ENCODE measurements at regions not wholly inside any gene's neighbourhood (a gene's known extent, or its start where the extent isn't known, plus 50 kb on each side); places are given as distances from the start of the nearest gene placed in this dataset.

- no peak overlapping the region for H2BK15ac ChIP-seq (ENCODE audit: low read depth, low read length)
- WGBS, 2 experiments (ENCODE audit: extremely low coverage in 2 of 2, insufficient read length in 1 of 2) = no CpG with 5 or more reads among the region's 4 CpGs
- H3K9ac ChIP-seq (ENCODE audit: low read depth, low read length) = no peak overlapping the region
- no peak overlapping the region for H3K18ac ChIP-seq (ENCODE audit: low read depth, low read length)
- no peak overlapping the region for H2BK120ac ChIP-seq (ENCODE audit: low read depth, low read length)
- no peak overlapping the region for H3K14ac ChIP-seq (replicated peaks; ENCODE audit: low read depth, low read length)
- TF ChIP-seq MXI1 (IDR thresholded peaks at IDR 0.05; ENCODE audit: borderline replicate concordance, low read depth, low read length) (no peak), CTCF (conservative IDR thresholded peaks at IDR 0.05; ENCODE audit: low read depth, low read length) (no peak), RFX5 (IDR thresholded peaks at IDR 0.05; ENCODE audit: low read depth, low read length) (no peak), USF2 (IDR thresholded peaks at IDR 0.05; ENCODE audit: low read depth, low read length) (no peak)
- no peak overlapping the region for H2AFZ ChIP-seq (replicated peaks; ENCODE audit: low read length, poor library complexity)
- H4K8ac ChIP-seq (ENCODE audit: low read depth in 2 of 2, low read length in 2 of 2) = no peak overlapping the region
- H3K4me3 ChIP-seq (ENCODE audit: insufficient read depth, low read depth, low read length) = no peak overlapping the region
- BruUV-seq (replicated peaks) = no TSS peak
- no peak overlapping the region for H3K56ac ChIP-seq (ENCODE audit: extremely low read depth, insufficient read depth, low read length)
- intact Hi-C loops (cut with micrococcal nuclease) (no loop called here), dilution Hi-C loops (cut with HindIII; ENCODE audit: low sequenced_read_pairs, unreplicated experiment) (no loop called here), in situ Hi-C loops (cut with MboI; ENCODE audit: low sequenced_read_pairs) (no loop called here)
- no peak overlapping the region for H2AK9ac ChIP-seq (replicated peaks; ENCODE audit: low read depth, low read length, poor library complexity)
- H3K4ac ChIP-seq (ENCODE audit: low read depth, low read length) = no peak overlapping the region
- H2BK5ac ChIP-seq (ENCODE audit: low read depth, low read length, poor library complexity, severe bottlenecking) = no peak overlapping the region
- no peak overlapping the region for H3K4me2 ChIP-seq (ENCODE audit: low read depth, low read length)
- H3K79me1 ChIP-seq (ENCODE audit: low read depth in 1 of 2, low read length in 2 of 2) = no peaks in the 10 kb centered on the region
- no peak overlapping the region for H4K91ac ChIP-seq (ENCODE audit: insufficient read depth, low read depth, low read length)
- ChIA-PET POLR2A (ENCODE audit: unreplicated experiment) (no interaction called here), CTCF (interaction anchor here (0.8 kb wide), 1 partner anchor 306 kb away, joined by 4 read pairs; no protein-coding TSS in a partner anchor)
- no peak overlapping the region for H4K5ac ChIP-seq (ENCODE audit: low read depth, low read length)
- no peak overlapping the region for H3K23ac ChIP-seq (ENCODE audit: low read depth, low read length)
- DNase-seq = no peak
- no peaks in the 10 kb centered on the region for H3K9me1 ChIP-seq (ENCODE audit: insufficient read depth, low read length)
- H2BK20ac ChIP-seq (ENCODE audit: low read depth, low read length) = no peak overlapping the region
- no peaks in the 10 kb centered on the region for H3K27me3 ChIP-seq (ENCODE audit: control insufficient read depth, insufficient read depth, low read length)
- no peaks in the 10 kb centered on the region for H3K4me1 ChIP-seq (ENCODE audit: control insufficient read depth, insufficient read depth, low read length)
- H4K20me1 ChIP-seq (ENCODE audit: insufficient read depth, low read length) = no peaks in the 10 kb centered on the region
- no peaks in the 10 kb centered on the region for H3K9me3 ChIP-seq (ENCODE audit: control insufficient read depth, insufficient read depth, low read length)
- H3K27ac ChIP-seq (ENCODE audit: insufficient read depth, low read length) = no peak overlapping the region
- H3K36me3 ChIP-seq (ENCODE audit: control insufficient read depth, insufficient read depth, low read length) = no peaks in the 10 kb centered on the region
- ATAC-seq (ENCODE audit: low read depth) = no peak
- no peak overlapping the region for H2AK5ac ChIP-seq (ENCODE audit: low read depth, low read length)
Measured at GRCh38 chr2:187168720-187169713, 279.0 kb downstream of the CALCRL start.
